ENCODE measurements at regions not wholly inside any gene's neighbourhood (a gene's known extent, or its start where the extent isn't known, plus 50 kb on each side); places are given as distances from the start of the nearest gene placed in this dataset.

DNA sequence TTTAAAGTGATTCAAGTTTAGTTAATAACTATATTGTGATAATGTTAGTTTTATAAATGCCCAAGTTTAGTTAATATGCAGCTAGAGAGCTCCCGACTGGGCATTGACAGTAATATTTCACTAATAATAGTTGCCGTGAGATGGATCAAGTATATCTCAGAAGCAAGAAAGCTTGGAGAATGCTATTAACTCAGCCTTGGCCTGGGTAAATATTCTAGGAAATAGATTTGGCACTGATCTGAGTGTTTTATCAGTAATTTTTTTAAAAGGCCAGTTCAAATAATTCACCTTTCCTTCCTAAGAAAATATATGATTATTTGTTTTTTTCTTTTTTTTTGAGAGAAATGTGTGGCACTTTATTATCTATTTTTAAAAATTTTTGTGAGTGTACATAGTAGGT lies 305.3 kb downstream of the CSNK1G3 start:
- no peak for ATAC-seq
- TF ChIP-seq ZNF70 (CRISPR knock-in tag; IDR thresholded peaks at IDR 0.05): no peak
- TF ChIP-seq TCF4 (CRISPR knock-in tag; IDR thresholded peaks at IDR 0.05; ENCODE audit: borderline replicate concordance): no peak
- TF ChIP-seq ISL1 (CRISPR knock-in tag; IDR thresholded peaks at IDR 0.05): no peak
- TF ChIP-seq ZNF565 (CRISPR knock-in tag; conservative IDR thresholded peaks at IDR 0.05; ENCODE audit: low read depth): no peak
- TF ChIP-seq ZFP30 (CRISPR knock-in tag; IDR thresholded peaks at IDR 0.05): no peak
- TF ChIP-seq, protein P1, sequence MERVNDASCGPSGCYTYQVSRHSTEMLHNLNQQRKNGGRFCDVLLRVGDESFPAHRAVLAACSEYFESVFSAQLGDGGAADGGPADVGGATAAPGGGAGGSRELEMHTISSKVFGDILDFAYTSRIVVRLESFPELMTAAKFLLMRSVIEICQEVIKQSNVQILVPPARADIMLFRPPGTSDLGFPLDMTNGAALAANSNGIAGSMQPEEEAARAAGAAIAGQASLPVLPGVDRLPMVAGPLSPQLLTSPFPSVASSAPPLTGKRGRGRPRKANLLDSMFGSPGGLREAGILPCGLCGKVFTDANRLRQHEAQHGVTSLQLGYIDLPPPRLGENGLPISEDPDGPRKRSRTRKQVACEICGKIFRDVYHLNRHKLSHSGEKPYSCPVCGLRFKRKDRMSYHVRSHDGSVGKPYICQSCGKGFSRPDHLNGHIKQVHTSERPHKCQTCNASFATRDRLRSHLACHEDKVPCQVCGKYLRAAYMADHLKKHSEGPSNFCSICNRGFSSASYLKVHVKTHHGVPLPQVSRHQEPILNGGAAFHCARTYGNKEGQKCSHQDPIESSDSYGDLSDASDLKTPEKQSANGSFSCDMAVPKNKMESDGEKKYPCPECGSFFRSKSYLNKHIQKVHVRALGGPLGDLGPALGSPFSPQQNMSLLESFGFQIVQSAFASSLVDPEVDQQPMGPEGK (CRISPR knock-in tag; IDR thresholded peaks at IDR 0.05; ENCODE audit: borderline replicate concordance): no peak
- TF ChIP-seq RARB (CRISPR knock-in tag; IDR thresholded peaks at IDR 0.05): no peak
- TF ChIP-seq ZNF8 (CRISPR knock-in tag; IDR thresholded peaks at IDR 0.05): no peak
- TF ChIP-seq BACH2 (CRISPR knock-in tag; IDR thresholded peaks at IDR 0.05; ENCODE audit: borderline replicate concordance): no peak
- TF ChIP-seq OSR1 (CRISPR knock-in tag; IDR thresholded peaks at IDR 0.05): no peak
- no peak for TF ChIP-seq ZFP3 (CRISPR knock-in tag; IDR thresholded peaks at IDR 0.05)
- TF ChIP-seq, protein P2, sequence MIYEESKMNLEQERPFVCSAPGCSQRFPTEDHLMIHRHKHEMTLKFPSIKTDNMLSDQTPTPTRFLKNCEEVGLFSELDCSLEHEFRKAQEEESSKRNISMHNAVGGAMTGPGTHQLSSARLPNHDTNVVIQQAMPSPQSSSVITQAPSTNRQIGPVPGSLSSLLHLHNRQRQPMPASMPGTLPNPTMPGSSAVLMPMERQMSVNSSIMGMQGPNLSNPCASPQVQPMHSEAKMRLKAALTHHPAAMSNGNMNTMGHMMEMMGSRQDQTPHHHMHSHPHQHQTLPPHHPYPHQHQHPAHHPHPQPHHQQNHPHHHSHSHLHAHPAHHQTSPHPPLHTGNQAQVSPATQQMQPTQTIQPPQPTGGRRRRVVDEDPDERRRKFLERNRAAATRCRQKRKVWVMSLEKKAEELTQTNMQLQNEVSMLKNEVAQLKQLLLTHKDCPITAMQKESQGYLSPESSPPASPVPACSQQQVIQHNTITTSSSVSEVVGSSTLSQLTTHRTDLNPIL (CRISPR knock-in tag; IDR thresholded peaks at IDR 0.05; ENCODE audit: low read depth): no peak
- TF ChIP-seq, protein P3, sequence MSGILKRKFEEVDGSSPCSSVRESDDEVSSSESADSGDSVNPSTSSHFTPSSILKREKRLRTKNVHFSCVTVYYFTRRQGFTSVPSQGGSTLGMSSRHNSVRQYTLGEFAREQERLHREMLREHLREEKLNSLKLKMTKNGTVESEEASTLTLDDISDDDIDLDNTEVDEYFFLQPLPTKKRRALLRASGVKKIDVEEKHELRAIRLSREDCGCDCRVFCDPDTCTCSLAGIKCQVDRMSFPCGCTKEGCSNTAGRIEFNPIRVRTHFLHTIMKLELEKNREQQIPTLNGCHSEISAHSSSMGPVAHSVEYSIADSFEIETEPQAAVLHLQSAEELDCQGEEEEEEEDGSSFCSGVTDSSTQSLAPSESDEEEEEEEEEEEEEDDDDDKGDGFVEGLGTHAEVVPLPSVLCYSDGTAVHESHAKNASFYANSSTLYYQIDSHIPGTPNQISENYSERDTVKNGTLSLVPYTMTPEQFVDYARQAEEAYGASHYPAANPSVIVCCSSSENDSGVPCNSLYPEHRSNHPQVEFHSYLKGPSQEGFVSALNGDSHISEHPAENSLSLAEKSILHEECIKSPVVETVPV (CRISPR knock-in tag; IDR thresholded peaks at IDR 0.05): no peak
- TF ChIP-seq TOX (CRISPR knock-in tag; IDR thresholded peaks at IDR 0.05; ENCODE audit: borderline replicate concordance): no peak

DNA sequence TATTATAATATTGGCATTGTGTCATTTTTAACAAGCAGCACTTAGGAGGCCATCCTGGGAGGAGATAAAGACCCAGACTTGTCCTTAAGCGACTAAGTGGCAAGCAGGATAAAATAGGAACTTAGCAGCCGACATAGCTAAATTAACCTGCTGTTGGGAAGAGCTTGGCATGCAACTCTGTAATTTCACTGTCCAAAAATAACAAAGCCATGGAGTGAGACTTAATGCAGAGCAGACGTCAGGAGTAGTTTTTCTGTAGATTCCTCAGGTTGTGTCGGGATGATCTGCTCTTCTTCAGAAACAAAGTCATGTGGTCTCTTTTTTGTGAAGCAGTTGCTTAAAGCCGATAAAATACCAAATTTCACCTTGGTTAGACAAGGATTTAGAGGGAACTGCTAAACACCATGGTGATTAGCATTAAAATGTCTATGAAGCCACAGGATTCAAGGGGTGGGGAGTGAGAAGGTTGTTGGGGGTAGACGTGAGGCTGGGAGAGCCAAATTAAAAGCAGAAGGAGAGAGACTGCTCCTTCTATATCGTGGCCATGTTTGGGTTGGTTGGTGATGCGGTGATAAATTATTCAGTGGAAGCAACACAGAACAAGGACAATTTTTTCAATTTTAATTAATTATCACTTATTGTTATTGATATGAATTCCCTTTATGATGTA lies 303.0 kb downstream of the CSNK1G3 start:
- peak; percentile 89 for ATAC-seq
- TF ChIP-seq, protein P4, sequence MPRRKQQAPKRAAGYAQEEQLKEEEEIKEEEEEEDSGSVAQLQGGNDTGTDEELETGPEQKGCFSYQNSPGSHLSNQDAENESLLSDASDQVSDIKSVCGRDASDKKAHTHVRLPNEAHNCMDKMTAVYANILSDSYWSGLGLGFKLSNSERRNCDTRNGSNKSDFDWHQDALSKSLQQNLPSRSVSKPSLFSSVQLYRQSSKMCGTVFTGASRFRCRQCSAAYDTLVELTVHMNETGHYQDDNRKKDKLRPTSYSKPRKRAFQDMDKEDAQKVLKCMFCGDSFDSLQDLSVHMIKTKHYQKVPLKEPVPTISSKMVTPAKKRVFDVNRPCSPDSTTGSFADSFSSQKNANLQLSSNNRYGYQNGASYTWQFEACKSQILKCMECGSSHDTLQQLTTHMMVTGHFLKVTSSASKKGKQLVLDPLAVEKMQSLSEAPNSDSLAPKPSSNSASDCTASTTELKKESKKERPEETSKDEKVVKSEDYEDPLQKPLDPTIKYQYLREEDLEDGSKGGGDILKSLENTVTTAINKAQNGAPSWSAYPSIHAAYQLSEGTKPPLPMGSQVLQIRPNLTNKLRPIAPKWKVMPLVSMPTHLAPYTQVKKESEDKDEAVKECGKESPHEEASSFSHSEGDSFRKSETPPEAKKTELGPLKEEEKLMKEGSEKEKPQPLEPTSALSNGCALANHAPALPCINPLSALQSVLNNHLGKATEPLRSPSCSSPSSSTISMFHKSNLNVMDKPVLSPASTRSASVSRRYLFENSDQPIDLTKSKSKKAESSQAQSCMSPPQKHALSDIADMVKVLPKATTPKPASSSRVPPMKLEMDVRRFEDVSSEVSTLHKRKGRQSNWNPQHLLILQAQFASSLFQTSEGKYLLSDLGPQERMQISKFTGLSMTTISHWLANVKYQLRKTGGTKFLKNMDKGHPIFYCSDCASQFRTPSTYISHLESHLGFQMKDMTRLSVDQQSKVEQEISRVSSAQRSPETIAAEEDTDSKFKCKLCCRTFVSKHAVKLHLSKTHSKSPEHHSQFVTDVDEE (CRISPR knock-in tag; IDR thresholded peaks at IDR 0.05): no peak
- TF ChIP-seq RARB (CRISPR knock-in tag; IDR thresholded peaks at IDR 0.05): no peak
- no peak for TF ChIP-seq SNAI2 (CRISPR knock-in tag; IDR thresholded peaks at IDR 0.05)
- TF ChIP-seq TCF4 (CRISPR knock-in tag; IDR thresholded peaks at IDR 0.05; ENCODE audit: borderline replicate concordance): peak; percentile 53
- TF ChIP-seq ARNTL (CRISPR knock-in tag; IDR thresholded peaks at IDR 0.05; ENCODE audit: borderline replicate concordance, low read depth): no peak
- TF ChIP-seq, protein P2 (CRISPR knock-in tag; IDR thresholded peaks at IDR 0.05; ENCODE audit: low read depth): peak; percentile 41; the same call in 1 of the 2 replicates
- TF ChIP-seq ZFP30 (CRISPR knock-in tag; IDR thresholded peaks at IDR 0.05): no peak
- TF ChIP-seq CSDC2 (CRISPR knock-in tag; IDR thresholded peaks at IDR 0.05): no peak
- no peak for TF ChIP-seq GLIS3 (CRISPR knock-in tag; IDR thresholded peaks at IDR 0.05)
- no peak for TF ChIP-seq ESRRG (CRISPR knock-in tag; IDR thresholded peaks at IDR 0.05)
- peak; percentile 81 for TF ChIP-seq ISL1 (CRISPR knock-in tag; IDR thresholded peaks at IDR 0.05)
- no peak for TF ChIP-seq TOX (CRISPR knock-in tag; IDR thresholded peaks at IDR 0.05; ENCODE audit: borderline replicate concordance)

DNA sequence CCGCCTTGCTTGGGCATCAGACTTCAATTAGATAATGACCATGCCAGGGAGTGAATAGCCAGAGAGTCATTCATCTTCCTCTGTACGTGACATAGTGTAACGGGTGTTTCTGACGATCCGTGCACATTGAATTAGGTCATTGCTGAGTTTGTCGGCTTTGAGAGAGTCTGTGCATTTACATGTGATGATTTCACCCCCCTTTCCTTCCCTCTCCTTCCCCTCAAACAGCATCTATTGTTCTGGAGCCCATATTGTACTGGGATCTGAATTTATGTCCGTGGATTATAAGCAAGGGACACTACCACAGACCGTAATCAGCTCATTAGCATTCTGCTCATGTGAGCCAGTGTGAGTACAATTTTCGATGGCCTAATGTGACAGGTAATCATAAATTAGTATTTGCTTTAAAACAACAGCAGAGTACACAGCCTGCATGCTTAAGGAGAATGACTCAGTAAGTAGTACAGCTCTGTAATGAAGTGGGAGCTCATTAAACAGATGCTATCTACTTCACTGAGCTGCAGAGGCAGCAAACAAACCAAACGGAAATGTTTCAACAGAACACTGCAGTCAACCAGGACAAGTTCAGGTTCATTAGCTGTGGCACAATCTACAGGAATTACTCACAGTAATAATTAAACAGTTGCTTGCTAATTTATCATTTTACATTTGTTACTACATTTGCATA lies 302.1 kb downstream of the CSNK1G3 start:
- TF ChIP-seq ISL1 (CRISPR knock-in tag; IDR thresholded peaks at IDR 0.05) (peak; percentile 19), ZNF70 (CRISPR knock-in tag; IDR thresholded peaks at IDR 0.05) (no peak)
- TF ChIP-seq, protein P4 (CRISPR knock-in tag; IDR thresholded peaks at IDR 0.05): peak; percentile 33; the same call in 1 of the 2 replicates
- peak; percentile 85 for ATAC-seq
